Endothelial cell of umbilical vein (primary cell): ENCODE measurements at regions not wholly inside any gene's neighbourhood (a gene's known extent, or its start where the extent isn't known, plus 50 kb on each side); places are given as distances from the start of the nearest gene placed in this dataset.

Source experiments
- BruUV-seq: library from RNA; stranded (reverse); fragments of 400-500 nt; replicated peaks from 2 replicates; lab custom pipeline; 2021; lab: Mats Ljungman, UMichigan
- CTCF ChIA-PET: fragments of 300-600, 350-600 bp; sonication (Branson Sonifier 250); formaldehyde crosslinking; loops from one replicate; lab custom pipeline; 2021; ENCODE audit warnings: antibody characterized with exemption, inconsistent platforms; lab: Charles Lee
- POLR2A ChIA-PET: fragments of 300-600, 350-600 bp; sonication (Branson Sonifier 250); formaldehyde crosslinking; loops from one replicate; lab custom pipeline; 2021; ENCODE audit warnings: antibody characterized with exemption, inconsistent platforms; lab: Charles Lee
- DNase-seq: peaks from one replicate; pipeline ENCODE4 v3.0.0-alpha.2; 2011; ENCODE audit warnings: low read depth, low spot score
- FAIRE-seq: peaks from 2 replicates; lab custom pipeline; 2011; peaks lifted over from hg19 to GRCh38; lab: Jason Lieb, UNC
- H2AFZ ChIP-seq: 2 replicates; pipeline ENCODE4 v1.6.0; 2012; ENCODE audit warnings: low read depth, low read length, control low read depth, inconsistent platforms
- H3K27ac ChIP-seq: 2 replicates; pipeline ENCODE4 v1.5.1; 2011; ENCODE audit warnings: low read depth, mild to moderate bottlenecking, control low read depth, low read length, moderate library complexity; ENCODE audit not compliant: insufficient read depth
- H3K27me3 ChIP-seq, 2 experiments: 2 replicates each; pipeline versions ENCODE4 v1.6.0 to v1.6.1; 2011; ENCODE audit warnings: low read length in 2 of 2, mixed read lengths in 1 of 2; ENCODE audit not compliant: control insufficient read depth in 2 of 2, insufficient read depth in 2 of 2
- H3K36me3 ChIP-seq, 2 experiments: 2 replicates in 1 of 2; 3 replicates in 1 of 2; pipeline ENCODE4 v1.5.1; 2011; ENCODE audit warnings: low read length in 2 of 2, mild to moderate bottlenecking in 1 of 2, moderate library complexity in 1 of 2; ENCODE audit not compliant: control insufficient read depth in 2 of 2, insufficient read depth in 2 of 2; ENCODE audit errors: extremely low read depth in 1 of 2
- H3K4me1 ChIP-seq: 3 replicates; pipeline ENCODE4 v1.5.1; 2011; ENCODE audit warnings: mild to moderate bottlenecking, low read length; ENCODE audit not compliant: control insufficient read depth, insufficient read depth; ENCODE audit errors: extremely low read depth
- H3K4me2 ChIP-seq: 2 replicates; pipeline ENCODE4 v1.6.1; 2011; ENCODE audit warnings: low read length, control low read depth, mixed read lengths; ENCODE audit not compliant: insufficient read depth
- H3K4me3 ChIP-seq, 3 experiments: fragments of 200-600 bp in 1 of 3; sonication (generic), shearing (Covaris generic) in 1 of 3; replicated peaks in 1 of 3; 2 replicates each; pipeline ENCODE4 v1.5.1; 2011 to 2016; ENCODE audit warnings: control low read depth in 3 of 3, low read length in 3 of 3, mild to moderate bottlenecking in 2 of 3, inconsistent platforms in 1 of 3, low read depth in 1 of 3, moderate library complexity in 1 of 3; ENCODE audit not compliant: insufficient read depth in 1 of 3
- H3K79me2 ChIP-seq: 2 replicates; pipeline ENCODE4 v1.6.0; 2012; ENCODE audit warnings: low read length, inconsistent platforms; ENCODE audit not compliant: control insufficient read depth, insufficient read depth
- H3K9ac ChIP-seq: replicated peaks from 2 replicates; pipeline ENCODE3; 2011; ENCODE audit warnings: low read length, control low read depth; ENCODE audit not compliant: insufficient read depth; ENCODE audit errors: extremely low read depth
- H3K9me1 ChIP-seq: replicated peaks from 3 replicates; pipeline ENCODE4 v1.6.0; 2011; ENCODE audit warnings: mild to moderate bottlenecking, low read length; ENCODE audit not compliant: control insufficient read depth, insufficient read depth; ENCODE audit errors: extremely low read depth
- H3K9me3 ChIP-seq: replicated peaks from 2 replicates; pipeline ENCODE4 v1.5.1; 2012; ENCODE audit warnings: low read length, inconsistent platforms; ENCODE audit not compliant: control insufficient read depth, insufficient read depth
- H4K20me1 ChIP-seq: replicated peaks from 2 replicates; pipeline ENCODE3; 2011; ENCODE audit warnings: mild to moderate bottlenecking, low read length; ENCODE audit not compliant: control insufficient read depth, insufficient read depth; ENCODE audit errors: extremely low read depth
- EZH2 ChIP-seq: IDR thresholded peaks from 2 replicates; pipeline ENCODE4 v1.6.1; 2012; ENCODE audit warnings: borderline replicate concordance, low read depth, mild to moderate bottlenecking, moderate library complexity, low read length, inconsistent platforms; ENCODE audit not compliant: severe bottlenecking
- FOS ChIP-seq: IDR thresholded peaks from 2 replicates; pipeline ENCODE4 v1.6.1; 2011; ENCODE audit warnings: mild to moderate bottlenecking, low read length, moderate library complexity, borderline replicate concordance; ENCODE audit not compliant: insufficient read depth
- GATA2 ChIP-seq: IDR thresholded peaks from 2 replicates; pipeline ENCODE4 v1.7.0; 2011; ENCODE audit warnings: low read depth, mild to moderate bottlenecking, moderate library complexity, mixed read lengths, low read length; ENCODE audit not compliant: insufficient read length, insufficient read depth
- JUN ChIP-seq: IDR thresholded peaks from 2 replicates; pipeline ENCODE4 v1.6.1; 2011; ENCODE audit warnings: borderline replicate concordance, low read depth; ENCODE audit not compliant: insufficient read length, insufficient read depth
- MYC ChIP-seq: IDR thresholded peaks from one replicate; pipeline ENCODE4 v1.6.1; 2011; ENCODE audit warnings: mild to moderate bottlenecking, low read depth, low read length
- POLR2A ChIP-seq: IDR thresholded peaks from 2 replicates; pipeline ENCODE4 v1.6.1; 2012; ENCODE audit warnings: low read depth, mild to moderate bottlenecking, control low read depth, low read length
- POLR2AphosphoS5 ChIP-seq: IDR thresholded peaks from 2 replicates; pipeline ENCODE4 v1.6.1; 2012; ENCODE audit warnings: low read depth, mild to moderate bottlenecking, control low read depth, low read length, moderate library complexity; ENCODE audit not compliant: insufficient read depth
- dilution Hi-C: fragments of 300-500 bp; cut with MboI; formaldehyde crosslinking; loops from one replicate; pipeline ENCODE4 v1.15.0; 2019; ENCODE audit warnings: low sequenced_read_pairs; ENCODE audit not compliant: extremely low pct_ligation_motif_present
- intact Hi-C: fragments of 100-400 bp; cut with micrococcal nuclease; formaldehyde crosslinking; loops from one replicate; pipeline ENCODE4 v1.10.0; 2022
- TF ChIP-seq, protein P1 (sequence below): IDR thresholded peaks from 2 replicates; pipeline ENCODE4 v1.6.1; 2011; ENCODE audit not compliant: insufficient read depth, insufficient read length
- TF ChIP-seq, protein P2 (sequence below), 2 donors: IDR thresholded peaks; 1 replicate in 1 of 2; 2 replicates in 1 of 2; pipeline ENCODE4 v1.5.1; 2011; ENCODE audit warnings: low read length in 2 of 2, mild to moderate bottlenecking in 2 of 2, moderate library complexity in 2 of 2, control low read depth in 1 of 2, inconsistent platforms in 1 of 2, low read depth in 1 of 2; ENCODE audit not compliant: insufficient read depth in 1 of 2; ENCODE audit errors: extremely low read depth in 1 of 2

DNA sequence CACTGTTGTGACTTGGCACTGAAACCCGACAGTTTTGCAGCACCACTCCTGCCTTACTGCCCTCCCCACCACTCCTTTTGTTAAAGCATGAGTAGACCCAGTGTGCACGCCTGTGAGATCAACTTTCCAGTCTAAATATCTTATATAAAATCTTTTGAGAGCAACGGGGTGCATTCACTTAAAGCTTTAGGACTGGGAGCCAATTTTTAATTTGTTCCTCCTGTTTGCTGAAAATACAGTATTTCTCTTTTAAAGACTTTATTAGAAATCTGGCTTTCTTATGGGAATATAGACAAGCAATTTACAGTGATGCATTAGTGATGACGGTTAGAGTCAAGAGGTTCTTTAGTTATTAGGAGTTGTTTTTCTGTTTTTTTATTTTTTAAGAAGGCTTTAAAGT lies 397.5 kb downstream of the TMEM167A start:
- Histone ChIP-seq H3K9me3 (no peaks in the 10 kb centered on the region), H3K4me2 (no peak overlapping the region), H3K9ac (no peak overlapping the region), H3K27ac (no peak overlapping the region), H3K4me3 (no peak overlapping the region), H3K79me2 (no peaks in the 10 kb centered on the region), H3K9me1 (no peaks in the 10 kb centered on the region), H2AFZ (no peak overlapping the region), H3K36me3 (no peaks in the 10 kb centered on the region), H3K27me3 (no peaks in the 10 kb centered on the region), H4K20me1 (peaks cover 2% of the 10 kb centered on the region), H3K4me1 (no peaks in the 10 kb centered on the region)
- no TSS peak for BruUV-seq
- dilution Hi-C loops (no loop called here), intact Hi-C loops (no loop called here)
- FAIRE-seq, result no peak
- POLR2A ChIA-PET, result no interaction called here
- CTCF ChIA-PET, result no interaction called here
- no peak for DNase-seq
- TF ChIP-seq MYC (no peak), POLR2AphosphoS5 (no peak), FOS (no peak)

DNA sequence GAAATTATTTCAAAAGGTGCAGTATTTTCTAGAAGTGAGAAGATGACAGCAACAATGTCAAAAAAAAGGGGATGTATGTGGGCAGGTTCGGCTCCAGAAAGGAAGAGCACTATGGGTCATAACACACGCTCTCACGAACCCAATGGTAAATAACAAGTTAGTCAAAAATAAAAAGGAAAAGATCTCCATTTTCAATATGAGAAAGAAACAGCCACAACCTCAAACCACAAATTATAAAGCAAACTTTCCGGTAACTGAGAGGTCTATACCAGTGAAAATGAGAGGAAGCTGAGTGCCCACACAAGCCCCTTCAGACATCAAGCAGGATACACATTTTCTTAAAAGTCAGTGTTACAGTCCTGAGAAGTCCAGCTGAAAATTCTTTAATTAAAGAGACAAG lies 398.5 kb upstream of the RPS23 start:
- Histone ChIP-seq H3K4me1 (no peaks in the 10 kb centered on the region), H3K4me3 (no peak overlapping the region), H2AFZ (no peak overlapping the region), H3K9me1 (no peaks in the 10 kb centered on the region), H3K27me3 (peaks cover 0 to 2% of the 10 kb centered on the region in 2 experiments), H4K20me1 (no peaks in the 10 kb centered on the region), H3K36me3 (no peaks in the 10 kb centered on the region), H3K79me2 (no peaks in the 10 kb centered on the region), H3K4me2 (no peak overlapping the region), H3K27ac (no peak overlapping the region), H3K9me3 (no peaks in the 10 kb centered on the region), H3K9ac (no peak overlapping the region)
- TF ChIP-seq MYC, result no peak
- TF ChIP-seq POLR2A, result no peak
- TF ChIP-seq GATA2, result no peak
- no peak for TF ChIP-seq POLR2AphosphoS5
- no peak for TF ChIP-seq JUN
- TF ChIP-seq, protein P1, sequence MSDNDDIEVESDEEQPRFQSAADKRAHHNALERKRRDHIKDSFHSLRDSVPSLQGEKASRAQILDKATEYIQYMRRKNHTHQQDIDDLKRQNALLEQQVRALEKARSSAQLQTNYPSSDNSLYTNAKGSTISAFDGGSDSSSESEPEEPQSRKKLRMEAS, result no peak
- TF ChIP-seq EZH2, result no peak
- TF ChIP-seq FOS, result no peak
- TF ChIP-seq, protein P2, sequence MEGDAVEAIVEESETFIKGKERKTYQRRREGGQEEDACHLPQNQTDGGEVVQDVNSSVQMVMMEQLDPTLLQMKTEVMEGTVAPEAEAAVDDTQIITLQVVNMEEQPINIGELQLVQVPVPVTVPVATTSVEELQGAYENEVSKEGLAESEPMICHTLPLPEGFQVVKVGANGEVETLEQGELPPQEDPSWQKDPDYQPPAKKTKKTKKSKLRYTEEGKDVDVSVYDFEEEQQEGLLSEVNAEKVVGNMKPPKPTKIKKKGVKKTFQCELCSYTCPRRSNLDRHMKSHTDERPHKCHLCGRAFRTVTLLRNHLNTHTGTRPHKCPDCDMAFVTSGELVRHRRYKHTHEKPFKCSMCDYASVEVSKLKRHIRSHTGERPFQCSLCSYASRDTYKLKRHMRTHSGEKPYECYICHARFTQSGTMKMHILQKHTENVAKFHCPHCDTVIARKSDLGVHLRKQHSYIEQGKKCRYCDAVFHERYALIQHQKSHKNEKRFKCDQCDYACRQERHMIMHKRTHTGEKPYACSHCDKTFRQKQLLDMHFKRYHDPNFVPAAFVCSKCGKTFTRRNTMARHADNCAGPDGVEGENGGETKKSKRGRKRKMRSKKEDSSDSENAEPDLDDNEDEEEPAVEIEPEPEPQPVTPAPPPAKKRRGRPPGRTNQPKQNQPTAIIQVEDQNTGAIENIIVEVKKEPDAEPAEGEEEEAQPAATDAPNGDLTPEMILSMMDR (IDR thresholded peaks at IDR 0.05; ENCODE audit: extremely low read depth in 1 of 2, insufficient read depth in 1 of 2, low read depth in 1 of 2, low read length in 2 of 2), result no peak
- intact Hi-C loops, result no loop called here
- no TSS peak for BruUV-seq
- no peak for DNase-seq
- FAIRE-seq, result no peak
- POLR2A ChIA-PET, result no interaction called here
- CTCF ChIA-PET, result no interaction called here
- dilution Hi-C loops, result no loop called here
